ENCODE measurements at regions not wholly inside any gene's neighbourhood (a gene's known extent, or its start where the extent isn't known, plus 50 kb on each side); places are given as distances from the start of the nearest gene placed in this dataset.
A peak's percentile ranks its signal among the peaks of the same experiment; 100 is the strongest.

GRCh38 chrX:36908801-36909675 lies 99.1 kb upstream of the FAM47C start:
- TF ChIP-seq, protein P1, sequence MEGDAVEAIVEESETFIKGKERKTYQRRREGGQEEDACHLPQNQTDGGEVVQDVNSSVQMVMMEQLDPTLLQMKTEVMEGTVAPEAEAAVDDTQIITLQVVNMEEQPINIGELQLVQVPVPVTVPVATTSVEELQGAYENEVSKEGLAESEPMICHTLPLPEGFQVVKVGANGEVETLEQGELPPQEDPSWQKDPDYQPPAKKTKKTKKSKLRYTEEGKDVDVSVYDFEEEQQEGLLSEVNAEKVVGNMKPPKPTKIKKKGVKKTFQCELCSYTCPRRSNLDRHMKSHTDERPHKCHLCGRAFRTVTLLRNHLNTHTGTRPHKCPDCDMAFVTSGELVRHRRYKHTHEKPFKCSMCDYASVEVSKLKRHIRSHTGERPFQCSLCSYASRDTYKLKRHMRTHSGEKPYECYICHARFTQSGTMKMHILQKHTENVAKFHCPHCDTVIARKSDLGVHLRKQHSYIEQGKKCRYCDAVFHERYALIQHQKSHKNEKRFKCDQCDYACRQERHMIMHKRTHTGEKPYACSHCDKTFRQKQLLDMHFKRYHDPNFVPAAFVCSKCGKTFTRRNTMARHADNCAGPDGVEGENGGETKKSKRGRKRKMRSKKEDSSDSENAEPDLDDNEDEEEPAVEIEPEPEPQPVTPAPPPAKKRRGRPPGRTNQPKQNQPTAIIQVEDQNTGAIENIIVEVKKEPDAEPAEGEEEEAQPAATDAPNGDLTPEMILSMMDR (IDR thresholded peaks at IDR 0.05; ENCODE audit: low read depth, low read length): peak; percentile 10; the same call in 1 of the 2 replicates
- no peak overlapping the region for H3K4me3 ChIP-seq (ENCODE audit: low read depth, low read length)

DNA sequence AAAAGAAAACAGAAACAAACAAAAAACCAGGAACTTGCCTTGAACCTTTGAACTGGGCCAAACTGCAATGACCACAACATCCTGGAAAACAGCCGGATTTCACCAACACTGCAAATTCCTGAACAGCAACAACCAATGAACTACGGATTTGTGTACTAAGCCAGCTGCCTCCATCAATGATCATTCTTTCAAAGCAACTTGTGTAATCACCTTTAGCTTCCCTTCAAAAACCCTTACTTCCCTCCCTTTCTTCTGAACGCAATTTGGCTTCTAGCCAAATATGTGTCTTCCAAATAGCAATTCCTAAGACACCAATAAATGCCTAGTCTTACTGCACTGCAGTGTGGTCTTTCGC lies 98.5 kb upstream of the FAM47C start:
- no peak overlapping the region for H3K4me3 ChIP-seq (ENCODE audit: low read depth, low read length)
- TF ChIP-seq, protein P1 (IDR thresholded peaks at IDR 0.05; ENCODE audit: low read depth, low read length): no peak

DNA sequence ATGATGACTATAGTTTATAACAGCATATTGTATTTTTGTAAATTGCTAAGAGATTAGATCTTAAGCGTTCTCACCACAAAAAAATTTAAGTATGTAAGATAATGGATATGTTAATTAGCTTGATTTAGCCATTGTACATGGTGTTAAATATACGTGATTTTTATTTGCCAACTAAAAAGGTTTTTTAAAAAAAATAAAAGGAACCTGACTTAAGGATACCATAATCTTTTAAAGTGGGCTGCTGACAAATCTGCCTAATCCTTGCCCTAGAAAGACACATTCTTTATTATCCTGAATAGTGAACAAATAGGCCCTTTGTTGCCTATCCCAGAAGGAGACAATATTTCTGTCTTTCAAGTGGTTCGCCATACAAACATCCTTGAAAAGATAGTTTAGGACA lies 94.6 kb upstream of the FAM47C start:
- H3K4me3 ChIP-seq (ENCODE audit: low read depth, low read length): no peak overlapping the region
- TF ChIP-seq, protein P1 (IDR thresholded peaks at IDR 0.05; ENCODE audit: low read depth, low read length): no peak

DNA sequence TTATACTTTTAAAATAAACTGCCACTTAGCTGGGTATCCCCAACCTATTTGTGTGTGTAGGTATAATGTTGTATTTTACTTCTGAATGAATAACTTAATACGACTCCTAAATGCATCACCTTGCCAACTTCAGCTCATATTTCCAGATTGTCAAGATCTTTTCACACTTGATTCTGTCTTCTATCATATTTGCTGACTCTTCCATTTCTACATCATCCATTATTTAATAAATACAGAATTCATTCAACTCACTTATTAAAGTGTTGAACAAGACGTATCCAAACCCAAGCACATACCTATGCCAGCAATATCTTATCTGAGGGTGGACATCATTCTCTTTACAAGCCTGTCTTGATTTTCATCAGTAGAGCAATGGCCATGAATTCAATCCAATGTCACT lies 91.2 kb upstream of the FAM47C start:
- TF ChIP-seq, protein P1 (IDR thresholded peaks at IDR 0.05; ENCODE audit: low read depth, low read length): no peak
- no peak overlapping the region for H3K4me3 ChIP-seq (ENCODE audit: low read depth, low read length)

- no peak overlapping the region for H3K4me3 ChIP-seq (ENCODE audit: low read depth, low read length)
- TF ChIP-seq, protein P1 (IDR thresholded peaks at IDR 0.05; ENCODE audit: low read depth, low read length): no peak
These were observed 80.5 kb upstream of the FAM47C start for GRCh38 chrX:36927712-36928111.

DNA sequence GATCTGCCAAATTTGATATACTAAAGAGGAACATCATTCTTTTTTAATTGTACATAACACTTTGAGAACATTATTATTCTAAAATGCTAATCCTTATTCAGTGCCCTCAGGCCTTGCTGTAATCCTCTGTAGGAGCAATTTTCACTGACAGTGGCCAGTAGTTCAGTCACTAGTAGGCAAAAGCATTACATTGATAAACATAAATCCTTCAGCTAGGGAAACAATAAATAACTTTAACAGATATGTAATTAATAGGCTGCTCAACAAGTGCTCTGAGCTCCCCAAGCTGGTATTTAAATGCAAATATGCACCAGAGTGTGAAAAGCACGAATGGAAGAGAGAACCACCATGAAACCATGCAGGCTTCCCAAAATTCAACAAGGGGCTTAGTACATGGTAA lies 77.7 kb upstream of the FAM47C start:
- no peak overlapping the region for H3K4me3 ChIP-seq (ENCODE audit: low read depth, low read length)
- TF ChIP-seq, protein P1 (IDR thresholded peaks at IDR 0.05; ENCODE audit: low read depth, low read length): no peak

- TF ChIP-seq, protein P1 (IDR thresholded peaks at IDR 0.05; ENCODE audit: low read depth, low read length): no peak
- H3K4me3 ChIP-seq (ENCODE audit: low read depth, low read length): no peak overlapping the region
These were observed 61.0 kb upstream of the FAM47C start for GRCh38 chrX:36947214-36947613.

Measured in WI38 (cell line).